ENCODE measurements at regions not wholly inside any gene's neighbourhood (a gene's known extent, or its start where the extent isn't known, plus 50 kb on each side); places are given as distances from the start of the nearest gene placed in this dataset.

DNA sequence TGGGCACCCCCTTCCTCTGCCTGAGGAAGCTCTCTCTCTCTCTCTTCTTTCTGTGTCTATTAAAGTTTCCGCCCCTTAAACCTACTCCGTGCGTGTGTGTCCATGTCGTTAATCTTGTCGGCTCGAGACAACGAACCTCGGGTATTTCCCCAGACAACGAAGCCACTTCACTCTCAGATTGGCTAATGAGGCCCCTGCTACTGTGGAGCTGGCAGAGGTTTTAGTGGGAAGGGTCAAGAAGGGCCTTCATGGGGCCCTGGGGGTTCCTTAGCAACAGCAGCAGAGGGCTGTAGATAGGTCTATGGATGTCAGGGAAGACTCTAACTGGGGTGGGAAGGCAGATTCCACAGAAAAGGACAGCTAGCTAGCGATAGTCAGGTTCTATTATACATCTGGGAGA is 239.8 kb upstream of the RAB4A start:
- Histone ChIP-seq H3K27me3 (ENCODE audit: control insufficient read depth, insufficient read depth, low read length) (no peaks in the 10 kb centered on the region), H3K27ac (ENCODE audit: low read length) (no peak overlapping the region), H3K9me3 (ENCODE audit: control insufficient read depth, low read depth, low read length) (no peaks in the 10 kb centered on the region), H3K4me3 (ENCODE audit: low read length) (no peak overlapping the region), H3K36me3 (ENCODE audit: control insufficient read depth, insufficient read depth, low read length) (no peaks in the 10 kb centered on the region), H3K4me1 (ENCODE audit: control insufficient read depth, insufficient read depth, low read length) (peaks cover 2% of the 10 kb centered on the region)
- 40% methylated on average over 1 of the region's 10 CpGs for WGBS (ENCODE audit: insufficient coverage, low lambda C conversion rate)
- DNase-seq: no peak

GRCh38 chr1:229031481-229032341 is 239.2 kb upstream of the RAB4A start:
- no peak for DNase-seq
- no peak overlapping the region for H3K4me3 ChIP-seq (ENCODE audit: low read length)
- no peaks in the 10 kb centered on the region for H3K4me1 ChIP-seq (ENCODE audit: control insufficient read depth, insufficient read depth, low read length)
- no peaks in the 10 kb centered on the region for H3K27me3 ChIP-seq (ENCODE audit: control insufficient read depth, insufficient read depth, low read length)
- no peaks in the 10 kb centered on the region for H3K9me3 ChIP-seq (ENCODE audit: control insufficient read depth, low read depth, low read length)
- H3K36me3 ChIP-seq (ENCODE audit: control insufficient read depth, insufficient read depth, low read length): no peaks in the 10 kb centered on the region
- WGBS (ENCODE audit: insufficient coverage, low lambda C conversion rate): 67% methylated on average over 1 of the region's 12 CpGs
- H3K27ac ChIP-seq (ENCODE audit: low read length): no peak overlapping the region

DNA sequence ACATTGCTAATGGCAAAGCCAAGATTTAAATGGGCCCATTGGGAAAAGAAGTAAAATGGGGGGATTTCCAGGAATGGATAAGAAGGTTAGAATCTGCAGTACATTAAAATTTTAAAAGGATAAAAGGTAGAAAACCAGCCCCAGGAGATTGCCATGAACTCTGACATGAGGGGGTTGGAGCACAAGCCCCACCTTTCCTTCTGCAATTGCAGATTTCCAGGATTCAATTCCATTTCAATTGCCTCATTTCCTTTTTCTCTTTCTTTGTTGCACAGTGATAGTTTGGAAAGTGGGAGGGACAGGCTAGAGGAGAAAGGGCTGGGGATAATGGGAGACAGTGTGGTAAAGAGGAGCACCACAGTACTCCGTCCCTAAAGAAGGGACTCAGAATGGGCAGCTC is 238.5 kb upstream of the RAB4A start:
- DNase-seq: no peak
- Histone ChIP-seq H3K4me3 (ENCODE audit: low read length) (no peak overlapping the region), H3K36me3 (ENCODE audit: control insufficient read depth, insufficient read depth, low read length) (no peaks in the 10 kb centered on the region), H3K9me3 (ENCODE audit: control insufficient read depth, low read depth, low read length) (no peaks in the 10 kb centered on the region), H3K4me1 (ENCODE audit: control insufficient read depth, insufficient read depth, low read length) (no peaks in the 10 kb centered on the region), H3K27me3 (ENCODE audit: control insufficient read depth, insufficient read depth, low read length) (no peaks in the 10 kb centered on the region), H3K27ac (ENCODE audit: low read length) (no peak overlapping the region)
- no CpG with 5 or more reads among the region's 1 CpG for WGBS (ENCODE audit: insufficient coverage, low lambda C conversion rate)

GRCh38 chr1:229033480-229033879 is 237.4 kb upstream of the RAB4A start:
- 88% methylated on average over 1 of the region's 4 CpGs for WGBS (ENCODE audit: insufficient coverage, low lambda C conversion rate)
- H3K27ac ChIP-seq (ENCODE audit: low read length): no peak overlapping the region
- H3K4me3 ChIP-seq (ENCODE audit: low read length): no peak overlapping the region
- H3K36me3 ChIP-seq (ENCODE audit: control insufficient read depth, insufficient read depth, low read length): no peaks in the 10 kb centered on the region
- H3K27me3 ChIP-seq (ENCODE audit: control insufficient read depth, insufficient read depth, low read length): no peaks in the 10 kb centered on the region
- no peaks in the 10 kb centered on the region for H3K4me1 ChIP-seq (ENCODE audit: control insufficient read depth, insufficient read depth, low read length)
- DNase-seq: no peak
- no peaks in the 10 kb centered on the region for H3K9me3 ChIP-seq (ENCODE audit: control insufficient read depth, low read depth, low read length)

DNA sequence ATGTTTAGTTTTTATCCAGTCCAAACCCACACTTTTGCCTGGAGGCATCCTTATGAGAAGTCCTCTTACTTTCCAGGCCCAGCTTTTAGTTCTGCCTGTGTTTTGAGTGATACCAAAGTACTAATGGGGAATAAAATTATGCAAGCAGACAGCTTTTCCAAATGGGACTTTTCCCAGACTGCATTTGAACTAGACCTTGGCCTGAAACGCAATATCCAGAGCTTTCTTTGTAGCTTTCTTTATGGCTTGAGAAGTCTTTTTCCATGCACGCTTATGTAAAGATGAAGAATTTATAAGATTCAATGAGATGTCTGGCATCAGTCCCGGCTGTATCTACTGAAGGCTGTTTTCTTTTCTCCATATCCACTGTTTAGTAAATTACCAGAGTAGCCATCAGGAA is 236.6 kb upstream of the RAB4A start:
- no peak overlapping the region for H3K4me3 ChIP-seq (ENCODE audit: low read length)
- no peaks in the 10 kb centered on the region for H3K36me3 ChIP-seq (ENCODE audit: control insufficient read depth, insufficient read depth, low read length)
- H3K4me1 ChIP-seq (ENCODE audit: control insufficient read depth, insufficient read depth, low read length): no peaks in the 10 kb centered on the region
- H3K9me3 ChIP-seq (ENCODE audit: control insufficient read depth, low read depth, low read length): no peaks in the 10 kb centered on the region
- no peaks in the 10 kb centered on the region for H3K27me3 ChIP-seq (ENCODE audit: control insufficient read depth, insufficient read depth, low read length)
- H3K27ac ChIP-seq (ENCODE audit: low read length): no peak overlapping the region
- no CpG with 5 or more reads among the region's 3 CpGs for WGBS (ENCODE audit: insufficient coverage, low lambda C conversion rate)
- DNase-seq: no peak

GRCh38 chr1:229035054-229035747 is 235.7 kb upstream of the RAB4A start:
- no peaks in the 10 kb centered on the region for H3K4me1 ChIP-seq (ENCODE audit: control insufficient read depth, insufficient read depth, low read length)
- no CpG with 5 or more reads among the region's 6 CpGs for whole genome bisulfite sequencing (ENCODE audit: insufficient coverage, low lambda C conversion rate)
- H3K27ac ChIP-seq (ENCODE audit: low read length): no peak overlapping the region
- no peak for DNase-seq
- no peaks in the 10 kb centered on the region for H3K27me3 ChIP-seq (ENCODE audit: control insufficient read depth, insufficient read depth, low read length)
- H3K9me3 ChIP-seq (ENCODE audit: control insufficient read depth, low read depth, low read length): no peaks in the 10 kb centered on the region
- H3K36me3 ChIP-seq (ENCODE audit: control insufficient read depth, insufficient read depth, low read length): no peaks in the 10 kb centered on the region
- no peak overlapping the region for H3K4me3 ChIP-seq (ENCODE audit: low read length)

GRCh38 chr1:229035748-229036082 is 235.2 kb upstream of the RAB4A start:
- Histone ChIP-seq H3K4me1 (ENCODE audit: control insufficient read depth, insufficient read depth, low read length) (no peaks in the 10 kb centered on the region), H3K4me3 (ENCODE audit: low read length) (no peak overlapping the region), H3K27me3 (ENCODE audit: control insufficient read depth, insufficient read depth, low read length) (no peaks in the 10 kb centered on the region), H3K27ac (ENCODE audit: low read length) (no peak overlapping the region), H3K9me3 (ENCODE audit: control insufficient read depth, low read depth, low read length) (no peaks in the 10 kb centered on the region), H3K36me3 (ENCODE audit: control insufficient read depth, insufficient read depth, low read length) (no peaks in the 10 kb centered on the region)
- WGBS (ENCODE audit: insufficient coverage, low lambda C conversion rate): no CpG with 5 or more reads among the region's 2 CpGs
- no peak for DNase-seq

DNA sequence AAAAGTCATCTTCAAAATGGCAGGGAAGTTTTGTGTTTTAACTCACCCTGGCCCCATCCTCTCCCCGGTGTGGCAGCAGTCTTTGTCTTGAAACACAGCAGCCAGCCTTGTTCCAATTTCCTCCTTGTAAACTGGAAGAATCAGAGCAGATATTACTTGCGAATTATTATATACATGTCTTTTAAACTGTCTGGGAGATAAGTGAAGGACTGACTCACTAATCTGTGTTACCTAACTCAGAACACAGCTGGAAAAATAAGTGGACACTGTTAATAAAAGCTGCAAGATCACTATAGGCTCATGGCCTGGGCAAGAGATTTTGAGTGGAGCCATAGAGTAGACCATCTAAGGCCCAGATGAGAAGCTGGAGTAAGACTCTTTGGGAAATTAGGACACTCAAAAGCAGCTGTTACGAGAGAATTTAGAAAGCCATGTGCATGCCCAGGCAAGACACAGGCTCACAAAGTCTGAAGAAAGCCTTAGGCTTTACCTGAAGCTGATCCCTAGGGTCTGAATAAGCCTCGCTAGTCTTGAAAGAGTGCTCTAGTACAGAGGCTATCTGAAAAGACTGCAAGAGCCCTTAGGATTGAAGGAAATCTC is 233.0 kb upstream of the RAB4A start:
- Histone ChIP-seq H3K27me3 (ENCODE audit: control insufficient read depth, insufficient read depth, low read length) (no peaks in the 10 kb centered on the region), H3K4me3 (ENCODE audit: low read length) (no peak overlapping the region), H3K4me1 (ENCODE audit: control insufficient read depth, insufficient read depth, low read length) (no peaks in the 10 kb centered on the region), H3K27ac (ENCODE audit: low read length) (no peak overlapping the region), H3K36me3 (ENCODE audit: control insufficient read depth, insufficient read depth, low read length) (no peaks in the 10 kb centered on the region), H3K9me3 (ENCODE audit: control insufficient read depth, low read depth, low read length) (no peaks in the 10 kb centered on the region)
- no CpG with 5 or more reads among the region's 4 CpGs for WGBS (ENCODE audit: insufficient coverage, low lambda C conversion rate)
- DNase-seq: no peak

GRCh38 chr1:229040630-229041358 is 230.1 kb upstream of the RAB4A start:
- no peaks in the 10 kb centered on the region for H3K36me3 ChIP-seq (ENCODE audit: control insufficient read depth, insufficient read depth, low read length)
- no peak overlapping the region for H3K27ac ChIP-seq (ENCODE audit: low read length)
- no peak overlapping the region for H3K4me3 ChIP-seq (ENCODE audit: low read length)
- no peaks in the 10 kb centered on the region for H3K27me3 ChIP-seq (ENCODE audit: control insufficient read depth, insufficient read depth, low read length)
- H3K9me3 ChIP-seq (ENCODE audit: control insufficient read depth, low read depth, low read length): no peaks in the 10 kb centered on the region
- DNase-seq: no peak
- WGBS (ENCODE audit: insufficient coverage, low lambda C conversion rate): 93% methylated on average over 3 of the region's 6 CpGs
- H3K4me1 ChIP-seq (ENCODE audit: control insufficient read depth, insufficient read depth, low read length): no peaks in the 10 kb centered on the region

DNA sequence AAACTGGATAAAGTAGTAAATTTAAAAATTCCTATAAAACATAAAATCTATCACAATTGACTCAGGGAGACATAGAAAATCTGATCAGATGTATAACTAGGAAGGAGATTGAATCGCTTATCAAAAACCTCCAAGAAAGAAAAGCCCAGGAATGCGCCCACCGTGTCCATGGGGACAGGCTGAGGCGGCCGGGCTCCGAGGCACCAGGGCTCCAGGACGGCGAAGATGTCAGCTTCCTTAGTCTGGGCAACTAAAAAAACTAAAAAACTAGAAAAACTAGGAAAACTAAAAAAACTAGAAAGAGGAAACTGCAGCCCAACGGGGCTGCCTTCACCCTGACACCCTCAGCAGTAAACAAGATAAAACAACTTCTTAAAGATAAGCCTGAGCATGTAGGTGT is 229.0 kb upstream of the RAB4A start:
- WGBS (ENCODE audit: insufficient coverage, low lambda C conversion rate): 57% methylated on average over 2 of the region's 9 CpGs
- Histone ChIP-seq H3K27me3 (ENCODE audit: control insufficient read depth, insufficient read depth, low read length) (no peaks in the 10 kb centered on the region), H3K27ac (ENCODE audit: low read length) (no peak overlapping the region), H3K9me3 (ENCODE audit: control insufficient read depth, low read depth, low read length) (no peaks in the 10 kb centered on the region), H3K4me1 (ENCODE audit: control insufficient read depth, insufficient read depth, low read length) (no peaks in the 10 kb centered on the region), H3K36me3 (ENCODE audit: control insufficient read depth, insufficient read depth, low read length) (no peaks in the 10 kb centered on the region), H3K4me3 (ENCODE audit: low read length) (no peak overlapping the region)
- no peak for DNase-seq
